IMR-90 (cell line): ENCODE measurements at regions not wholly inside any gene's neighbourhood (a gene's known extent, or its start where the extent isn't known, plus 50 kb on each side); places are given as distances from the start of the nearest gene placed in this dataset.

Experiments used
- ATAC-seq: fragments of 200-7000 bp; cut with Tn5 transposase; 2 replicates; pipeline ENCODE4 v1.9.1; 2020; ENCODE audit warnings: low read depth, mild to moderate bottlenecking, moderate library complexity
- BruUV-seq: library from RNA; stranded (reverse); fragments of 400-500 nt; replicated peaks from 2 replicates; lab custom pipeline; 2021; lab: Mats Ljungman, UMichigan
- CTCF ChIA-PET: fragments of 300-600 bp; formaldehyde crosslinking; extraction: SDS; loops from one replicate; lab custom pipeline; 2021; ENCODE audit warnings: antibody characterized with exemption; lab: Yijun Ruan, JAX
- POLR2A ChIA-PET: fragments of 300-600 bp; sonication (Branson Sonifier 250); formaldehyde crosslinking; loops from one replicate; lab custom pipeline; 2022; ENCODE audit warnings: antibody characterized with exemption; ENCODE audit not compliant: unreplicated experiment; lab: Charles Lee
- DNase-seq: peaks from one replicate; pipeline ENCODE4 v3.0.0; 2013
- H2AFZ ChIP-seq: replicated peaks from 2 replicates; pipeline ENCODE3; 2013; ENCODE audit warnings: low read length, mild to moderate bottlenecking; ENCODE audit not compliant: poor library complexity
- H2AK5ac ChIP-seq: 2 replicates; pipeline ENCODE4 v1.6.1; 2013; ENCODE audit warnings: low read depth, low read length, inconsistent platforms
- H2AK9ac ChIP-seq: replicated peaks from 2 replicates; pipeline ENCODE3; 2013; ENCODE audit warnings: mild to moderate bottlenecking, low read depth, low read length, moderate library complexity; ENCODE audit not compliant: poor library complexity
- H2BK120ac ChIP-seq: 2 replicates; pipeline ENCODE4 v1.6.1; 2013; ENCODE audit warnings: low read depth, low read length, inconsistent platforms
- H2BK15ac ChIP-seq: 3 replicates; pipeline ENCODE4 v1.6.1; 2013; ENCODE audit warnings: low read depth, low read length, inconsistent platforms
- H2BK20ac ChIP-seq: 2 replicates; pipeline ENCODE4 v1.6.1; 2013; ENCODE audit warnings: low read depth, mild to moderate bottlenecking, inconsistent platforms, low read length, moderate library complexity
- H2BK5ac ChIP-seq: 2 replicates; pipeline ENCODE4 v1.6.1; 2013; ENCODE audit warnings: mild to moderate bottlenecking, low read depth, low read length, inconsistent platforms; ENCODE audit not compliant: poor library complexity, severe bottlenecking
- H3K14ac ChIP-seq: replicated peaks from 2 replicates; pipeline ENCODE4 v1.6.1; 2013; ENCODE audit warnings: low read depth, low read length, inconsistent platforms
- H3K18ac ChIP-seq: 2 replicates; pipeline ENCODE4 v1.6.1; 2013; ENCODE audit warnings: low read depth, low read length, control low read depth
- H3K23ac ChIP-seq: 2 replicates; pipeline ENCODE4 v1.6.1; 2013; ENCODE audit warnings: low read depth, low read length, inconsistent platforms
- H3K27ac ChIP-seq: 2 replicates; pipeline ENCODE4 v1.5.1; 2013; ENCODE audit warnings: mild to moderate bottlenecking, control low read depth, low read length; ENCODE audit not compliant: insufficient read depth
- H3K27me3 ChIP-seq: 2 replicates; pipeline ENCODE4 v1.6.1; 2013; ENCODE audit warnings: low read length; ENCODE audit not compliant: control insufficient read depth, insufficient read depth
- H3K36me3 ChIP-seq: 2 replicates; pipeline ENCODE4 v1.6.1; 2013; ENCODE audit warnings: low read length, mixed read lengths; ENCODE audit not compliant: control insufficient read depth, insufficient read depth
- H3K4ac ChIP-seq: 2 replicates; pipeline ENCODE4 v1.6.1; 2013; ENCODE audit warnings: low read depth, low read length, inconsistent platforms
- H3K4me1 ChIP-seq: 2 replicates; pipeline ENCODE4 v1.6.1; 2013; ENCODE audit warnings: low read length, mixed read lengths; ENCODE audit not compliant: control insufficient read depth, insufficient read depth
- H3K4me2 ChIP-seq: 2 replicates; pipeline ENCODE4 v1.6.1; 2013; ENCODE audit warnings: low read depth, mild to moderate bottlenecking, control low read depth, low read length, moderate library complexity
- H3K4me3 ChIP-seq: 2 replicates; pipeline ENCODE4 v1.5.1; 2013; ENCODE audit warnings: low read depth, mild to moderate bottlenecking, control low read depth, low read length, moderate library complexity; ENCODE audit not compliant: insufficient read depth
- H3K56ac ChIP-seq: 2 replicates; pipeline ENCODE4 v1.6.1; 2013; ENCODE audit warnings: low read length, inconsistent platforms; ENCODE audit not compliant: insufficient read depth; ENCODE audit errors: extremely low read depth
- H3K79me1 ChIP-seq, 2 experiments: 2 replicates each; pipeline ENCODE4 v1.6.1; 2013; ENCODE audit warnings: low read length in 2 of 2, inconsistent platforms in 1 of 2, low read depth in 1 of 2
- H3K9ac ChIP-seq: 2 replicates; pipeline ENCODE4 v1.6.1; 2013; ENCODE audit warnings: low read depth, low read length, control low read depth
- H3K9me1 ChIP-seq: 2 replicates; pipeline ENCODE4 v1.6.1; 2013; ENCODE audit warnings: low read length, inconsistent platforms; ENCODE audit not compliant: insufficient read depth
- H3K9me3 ChIP-seq: 2 replicates; pipeline ENCODE4 v1.6.1; 2013; ENCODE audit warnings: low read length; ENCODE audit not compliant: control insufficient read depth, insufficient read depth
- H4K20me1 ChIP-seq: 2 replicates; pipeline ENCODE4 v1.6.1; 2013; ENCODE audit warnings: low read length, inconsistent platforms; ENCODE audit not compliant: insufficient read depth
- H4K5ac ChIP-seq: 2 replicates; pipeline ENCODE4 v1.6.1; 2013; ENCODE audit warnings: mild to moderate bottlenecking, low read depth, low read length, control low read depth
- H4K8ac ChIP-seq, 2 experiments: 2 replicates each; pipeline ENCODE4 v1.6.1; 2013; ENCODE audit warnings: low read depth in 2 of 2, low read length in 2 of 2, control low read depth in 1 of 2, inconsistent platforms in 1 of 2
- H4K91ac ChIP-seq: 2 replicates; pipeline ENCODE4 v1.6.1; 2013; ENCODE audit warnings: low read depth, low read length, inconsistent platforms; ENCODE audit not compliant: insufficient read depth
- CHD1 ChIP-seq: IDR thresholded peaks from 2 replicates; pipeline ENCODE4 v1.6.1; 2012; ENCODE audit warnings: low read depth, low read length, improper control_type of control experiment
- FOS ChIP-seq: fragments of 150-350 bp; IDR thresholded peaks from 2 replicates; pipeline ENCODE4 v1.6.1; 2016; ENCODE audit warnings: low read depth, low read length
- MAZ ChIP-seq: IDR thresholded peaks from 2 replicates; pipeline ENCODE4 v1.6.1; 2012; ENCODE audit warnings: low read depth, mild to moderate bottlenecking, low read length, improper control_type of control experiment, moderate library complexity, borderline replicate concordance
- RFX5 ChIP-seq: IDR thresholded peaks from 2 replicates; pipeline ENCODE4 v1.8.0; 2012; ENCODE audit warnings: low read depth, mild to moderate bottlenecking, low read length, moderate library complexity
- WGBS, 2 experiments: methylation state at CpG; one replicate each; pipeline versions ENCODE4 v1.1.5 to v1.1.7; 2013; ENCODE audit warnings: missing lambda C conversion rate in 2 of 2; ENCODE audit not compliant: insufficient read length in 1 of 2; ENCODE audit errors: extremely low coverage in 2 of 2; 5-methylcytosine and 5-hydroxymethylcytosine counted together
- dilution Hi-C: fragments of 300-500 bp; cut with HindIII; formaldehyde crosslinking; loops from one replicate; pipeline ENCODE4 v1.14.3; 2018; ENCODE audit warnings: low sequenced_read_pairs; ENCODE audit not compliant: unreplicated experiment
- in situ Hi-C: fragments of 300-500 bp; cut with MboI; formaldehyde crosslinking; loops from 3 replicates; pipeline ENCODE4 v1.14.3; 2019; ENCODE audit warnings: low sequenced_read_pairs, inconsistent platforms, mixed read lengths
- intact Hi-C: fragments of 100-400 bp; cut with micrococcal nuclease; formaldehyde crosslinking; loops from 2 replicates; pipeline ENCODE4 v1.10.0; 2022

- no peak overlapping the region for H2BK20ac ChIP-seq
- no peak overlapping the region for H3K18ac ChIP-seq
- no peak overlapping the region for H3K56ac ChIP-seq
- no peak overlapping the region for H2AK9ac ChIP-seq
- no peaks in the 10 kb centered on the region for H3K4me1 ChIP-seq
- no TSS peak for BruUV-seq
- H3K9ac ChIP-seq = no peak overlapping the region
- H2AK5ac ChIP-seq = no peak overlapping the region
- no peaks in the 10 kb centered on the region for H3K79me1 ChIP-seq
- peaks cover 31% of the 10 kb centered on the region for H3K9me3 ChIP-seq
- H3K36me3 ChIP-seq = no peaks in the 10 kb centered on the region
- no peak overlapping the region for H4K8ac ChIP-seq
- no peak overlapping the region for H2BK5ac ChIP-seq
- ChIA-PET POLR2A (no interaction called here), CTCF (no interaction called here)
- no peaks in the 10 kb centered on the region for H3K9me1 ChIP-seq
- no peak overlapping the region for H2AFZ ChIP-seq
- H3K27ac ChIP-seq = no peak overlapping the region
- no peaks in the 10 kb centered on the region for H3K27me3 ChIP-seq
- in situ Hi-C loops (no loop called here), dilution Hi-C loops (no loop called here), intact Hi-C loops (no loop called here)
- no peak overlapping the region for H4K91ac ChIP-seq
- H2BK120ac ChIP-seq = no peak overlapping the region
- no peak for TF ChIP-seq MAZ
- no peak for TF ChIP-seq CHD1
- TF ChIP-seq FOS = no peak
- TF ChIP-seq RFX5 = no peak
- no peaks in the 10 kb centered on the region for H4K20me1 ChIP-seq
- H3K4me2 ChIP-seq = no peak overlapping the region
- no peak for ATAC-seq
- no peak overlapping the region for H3K4ac ChIP-seq
- H4K5ac ChIP-seq = no peak overlapping the region
- DNase-seq = no peak
- WGBS, 2 experiments = 72% methylated on average over 3 of the region's 8 CpGs; no CpG with 5 or more reads in 1 of the 2 experiments
- H3K23ac ChIP-seq = no peak overlapping the region
- H2BK15ac ChIP-seq = no peak overlapping the region
- no peak overlapping the region for H3K4me3 ChIP-seq
- no peak overlapping the region for H3K14ac ChIP-seq
These were observed 185.2 kb upstream of the SOX1 start for GRCh38 chr13:111881700-111882099.
